HCT116 (cell line): ENCODE measurements at regions not wholly inside any gene's neighbourhood (a gene's known extent, or its start where the extent isn't known, plus 50 kb on each side); places are given as distances from the start of the nearest gene placed in this dataset.

ENCODE experiments used
- ATAC-seq: fragments of 200-7000 bp; cut with Tn5 transposase; 2 replicates; pipeline ENCODE4 v1.9.1; 2020; ENCODE audit warnings: mild to moderate bottlenecking, moderate library complexity
- BruUV-seq: library from RNA; stranded (reverse); fragments of 400-500 nt; replicated peaks from 2 replicates; lab custom pipeline; 2021; lab: Mats Ljungman, UMichigan
- CTCF ChIA-PET: fragments of 300-600 bp; sonication (Branson Sonifier 250); formaldehyde crosslinking; loops from one replicate; lab custom pipeline; 2021; ENCODE audit warnings: antibody characterized with exemption; lab: Charles Lee
- POLR2A ChIA-PET: fragments of 300-600, 350-600 bp; sonication (Branson Sonifier 250); formaldehyde crosslinking; loops from one replicate; lab custom pipeline; 2021; ENCODE audit warnings: antibody characterized with exemption; lab: Charles Lee
- RAD21 ChIA-PET, 2 experiments: fragments of 300-600 bp; sonication (Branson Sonifier 250); formaldehyde crosslinking; loops; one replicate each; lab custom pipeline; 2023; ENCODE audit warnings: low total read pairs in 2 of 2; ENCODE audit not compliant: uncharacterized antibody in 2 of 2, unreplicated experiment in 2 of 2, low non-redundant PET in 1 of 2; lab: Charles Lee
- DNase-seq: peaks from one replicate; pipeline ENCODE4 v3.0.0-alpha.2; 2010; ENCODE audit warnings: low read depth, low spot score
- H2AFZ ChIP-seq: fragments of 200-600 bp; shearing (Covaris generic), sonication (generic); 2 replicates; pipeline ENCODE4 v1.6.1; 2017; ENCODE audit warnings: low read depth, mixed run types, mixed read lengths, antibody characterized with exemption, low read length; ENCODE audit not compliant: poor library complexity, severe bottlenecking
- H3K27ac ChIP-seq: 2 replicates; pipeline ENCODE4 v1.5.1; 2012; ENCODE audit warnings: low read depth, low read length
- H3K27me3 ChIP-seq: fragments of 200-600 bp; sonication (generic); 2 replicates; pipeline ENCODE4 v1.6.1; 2016; ENCODE audit warnings: mixed run types, low read length, mixed read lengths; ENCODE audit not compliant: insufficient read depth
- H3K36me3 ChIP-seq, 2 experiments: fragments of 200-500 bp in 1 of 2; fragments of 200-600 bp in 1 of 2; sonication (Bioruptor generic) in 1 of 2; sonication (generic) in 1 of 2; 2 replicates each; pipeline versions ENCODE4 v1.5.1 to v1.6.1; 2014 to 2016; ENCODE audit warnings: low read length in 2 of 2, inconsistent platforms in 1 of 2, mixed read lengths in 1 of 2, mixed run types in 1 of 2; ENCODE audit not compliant: insufficient read depth in 2 of 2, control insufficient read depth in 1 of 2
- H3K4me1 ChIP-seq, 2 experiments: fragments of 200-600 bp in 1 of 2; sonication (generic) in 1 of 2; 2 replicates each; pipeline versions ENCODE4 v1.5.1 to v1.6.1; 2012 to 2017; ENCODE audit warnings: low read length in 2 of 2, inconsistent platforms in 1 of 2, mild to moderate bottlenecking in 1 of 2, mixed read lengths in 1 of 2, mixed run types in 1 of 2, moderate library complexity in 1 of 2; ENCODE audit not compliant: insufficient read depth in 2 of 2, control insufficient read depth in 1 of 2
- H3K4me2 ChIP-seq: fragments of 200-600 bp; sonication (generic); 2 replicates; pipeline ENCODE4 v1.6.1; 2017; ENCODE audit warnings: mixed run types, low read length, mixed read lengths
- H3K4me3 ChIP-seq, 2 experiments: fragments of 200-600 bp in 1 of 2; sonication (generic) in 1 of 2; replicated peaks in 1 of 2; 2 replicates each; pipeline ENCODE4 v1.5.1; 2011 to 2016; ENCODE audit warnings: low read length in 2 of 2, control low read depth in 1 of 2, low read depth in 1 of 2, mild to moderate bottlenecking in 1 of 2, mixed read lengths in 1 of 2, mixed run types in 1 of 2
- H3K79me2 ChIP-seq: fragments of 200-600 bp; sonication (generic); 2 replicates; pipeline ENCODE4 v1.6.1; 2017; ENCODE audit warnings: mild to moderate bottlenecking, mixed run types, low read length, moderate library complexity, mixed read lengths; ENCODE audit not compliant: insufficient read depth
- H3K9ac ChIP-seq: fragments of 200-600 bp; sonication (generic); 2 replicates; pipeline ENCODE4 v1.6.1; 2016; ENCODE audit warnings: low read length, mixed read lengths
- H3K9me2 ChIP-seq: fragments of 200-600 bp; sonication (generic), shearing (Covaris generic); 2 replicates; pipeline ENCODE4 v1.6.1; 2017; ENCODE audit warnings: mixed run types, mild to moderate bottlenecking, moderate library complexity; ENCODE audit not compliant: insufficient read depth
- H3K9me3 ChIP-seq, 2 experiments: fragments of 200-500 bp in 1 of 2; fragments of 200-600 bp in 1 of 2; sonication (Bioruptor generic) in 1 of 2; sonication (generic) in 1 of 2; 2 replicates each; pipeline ENCODE4 v1.6.1; 2014 to 2017; ENCODE audit warnings: low read length in 2 of 2, mixed read lengths in 2 of 2, inconsistent platforms in 1 of 2, low read depth in 1 of 2, mild to moderate bottlenecking in 1 of 2, mixed run types in 1 of 2, moderate library complexity in 1 of 2; ENCODE audit not compliant: control insufficient read depth in 1 of 2, insufficient read depth in 1 of 2
- H4K20me1 ChIP-seq: fragments of 200-600 bp; sonication (generic), shearing (Covaris generic); 2 replicates; pipeline ENCODE4 v1.6.1; 2017; ENCODE audit warnings: mixed run types, mild to moderate bottlenecking, moderate library complexity; ENCODE audit not compliant: insufficient read depth
- ATF3 ChIP-seq: IDR thresholded peaks from 2 replicates; pipeline ENCODE4 v1.6.1; 2012
- CBX3 ChIP-seq: IDR thresholded peaks from 2 replicates; pipeline ENCODE4 v1.6.1; 2012; ENCODE audit warnings: low read depth
- FOSL1 ChIP-seq: IDR thresholded peaks from 2 replicates; pipeline ENCODE4 v1.6.1; 2012; ENCODE audit warnings: low read depth
- POLR2A ChIP-seq: IDR thresholded peaks from 2 replicates; pipeline ENCODE4 v1.7.0; 2011; ENCODE audit warnings: borderline replicate concordance; ENCODE audit not compliant: insufficient read depth, insufficient read length; ENCODE audit errors: extremely low read depth
- REST ChIP-seq: IDR thresholded peaks from 2 replicates; pipeline ENCODE4 v1.6.1; 2012; ENCODE audit warnings: low read depth
- TCF7L2 ChIP-seq: IDR thresholded peaks from 2 replicates; pipeline ENCODE4 v1.7.0; 2011; ENCODE audit warnings: borderline replicate concordance, inconsistent platforms; ENCODE audit not compliant: insufficient read depth, insufficient read length; ENCODE audit errors: extremely low read depth
- YY1 ChIP-seq: IDR thresholded peaks from 2 replicates; pipeline ENCODE4 v1.6.1; 2011; ENCODE audit warnings: low read length, low read depth, moderate library complexity, mild to moderate bottlenecking; ENCODE audit not compliant: insufficient replicate concordance; ENCODE audit errors: extremely low read depth
- ZFX ChIP-seq: fragments of 450-650 bp; IDR thresholded peaks from 2 replicates; pipeline ENCODE4 v1.6.1; 2017
- intact Hi-C: fragments of 100-400 bp; cut with micrococcal nuclease; formaldehyde crosslinking; loops from 2 replicates; pipeline ENCODE4 v1.10.0; 2022

- H3K27me3 ChIP-seq: no peaks in the 10 kb centered on the region
- TF ChIP-seq YY1 (no peak), REST (no peak), ZFX (peak; percentile 6; the same call in 1 of the 2 replicates), CBX3 (no peak), FOSL1 (no peak), ATF3 (no peak), POLR2A (no peak), TCF7L2 (peak; percentile 90)
- H3K79me2 ChIP-seq: no peaks in the 10 kb centered on the region
- peaks cover 0 to 6% of the 10 kb centered on the region in 2 experiments; a peak in 2 of 4 replicates for H3K4me1 ChIP-seq
- POLR2A ChIA-PET: no interaction called here
- no TSS peak for BruUV-seq
- CTCF ChIA-PET: interaction anchor here (1.0 kb wide), 1 partner anchor 9 kb away, joined by 3 read pairs; no protein-coding TSS in a partner anchor
- no peak overlapping the region for H2AFZ ChIP-seq
- no peaks in the 10 kb centered on the region for H3K9me2 ChIP-seq
- DNase-seq: no peak
- no peak overlapping the region for H3K27ac ChIP-seq
- ATAC-seq: no peak
- no peaks in the 10 kb centered on the region for H4K20me1 ChIP-seq
- H3K36me3 ChIP-seq: no peaks in the 10 kb centered on the region
- H3K9me3 ChIP-seq: no peaks in the 10 kb centered on the region
- RAD21 ChIA-PET: interaction anchor here in 1 of 2 experiments (0.7 kb wide), 1 partner anchor 425 kb away, joined by 3 read pairs; no protein-coding TSS in a partner anchor
- H3K4me3 ChIP-seq: no peak overlapping the region
- H3K9ac ChIP-seq: no peak overlapping the region
- H3K4me2 ChIP-seq: no peak overlapping the region
- intact Hi-C loops: no loop called here
Measured at GRCh38 chr1:10936998-10937901, 75.2 kb upstream of the TARDBP start.
